ENCODE measurements at regions not wholly inside any gene's neighbourhood (a gene's known extent, or its start where the extent isn't known, plus 50 kb on each side); places are given as distances from the start of the nearest gene placed in this dataset.

- DNase-seq: no peak
Observed at GRCh38 chr1:106746448-106747085, 309.9 kb upstream of the PRMT6 start.

- no peak for DNase-seq
Observed at GRCh38 chr1:106747232-106747631, 309.2 kb upstream of the PRMT6 start.

GRCh38 chr1:106747791-106748190 lies 308.7 kb upstream of the PRMT6 start:
- no peak for DNase-seq

- DNase-seq: no peak
Observed at GRCh38 chr1:106748606-106749005, 307.9 kb upstream of the PRMT6 start.

- DNase-seq: no peak
Observed at GRCh38 chr1:106749491-106749890, 307.0 kb upstream of the PRMT6 start.

GRCh38 chr1:106749906-106750305 lies 306.6 kb upstream of the PRMT6 start:
- no peak for DNase-seq

GRCh38 chr1:106751002-106751401 lies 305.5 kb upstream of the PRMT6 start:
- DNase-seq: no peak

GRCh38 chr1:106753066-106753465 lies 303.4 kb upstream of the PRMT6 start:
- DNase-seq: no peak

- no peak for DNase-seq
Observed at GRCh38 chr1:106754957-106755356, 301.5 kb upstream of the PRMT6 start.

GRCh38 chr1:106755682-106756406 lies 300.6 kb upstream of the PRMT6 start:
- no peak for DNase-seq

GRCh38 chr1:106756752-106757151 lies 299.7 kb upstream of the PRMT6 start:
- DNase-seq: no peak

- DNase-seq: no peak
Observed at GRCh38 chr1:106768077-106768476, 288.4 kb upstream of the PRMT6 start.

GRCh38 chr1:106768501-106768900 lies 288.0 kb upstream of the PRMT6 start:
- no peak for DNase-seq

GRCh38 chr1:106773206-106773605 lies 283.3 kb upstream of the PRMT6 start:
- DNase-seq: no peak

GRCh38 chr1:106780066-106780465 lies 276.4 kb upstream of the PRMT6 start:
- DNase-seq: no peak

- DNase-seq: no peak
Observed at GRCh38 chr1:106780806-106781569, 275.5 kb upstream of the PRMT6 start.

GRCh38 chr1:106785176-106785575 lies 271.3 kb upstream of the PRMT6 start:
- DNase-seq: no peak

GRCh38 chr1:106787520-106787919 lies 269.0 kb upstream of the PRMT6 start:
- DNase-seq: no peak

- DNase-seq: no peak
Observed at GRCh38 chr1:106789686-106790085, 266.8 kb upstream of the PRMT6 start.

- DNase-seq: no peak
Observed at GRCh38 chr1:106791041-106791440, 265.4 kb upstream of the PRMT6 start.

- no peak for DNase-seq
Observed at GRCh38 chr1:106793651-106794050, 262.8 kb upstream of the PRMT6 start.

- DNase-seq: no peak
Observed at GRCh38 chr1:106798991-106799390, 257.5 kb upstream of the PRMT6 start.

GRCh38 chr1:106802181-106802580 lies 254.3 kb upstream of the PRMT6 start:
- DNase-seq: no peak

GRCh38 chr1:106814418-106814817 lies 242.1 kb upstream of the PRMT6 start:
- no peak for DNase-seq

Data from hematopoietic multipotent progenitor cell treated with erythropoietin and hydrocortisone succinate and interleukin-3 and kit ligand, for 6 days (in vitro differentiated cells).